Neural cell (in vitro differentiated cells): ENCODE measurements at regions not wholly inside any gene's neighbourhood (a gene's known extent, or its start where the extent isn't known, plus 50 kb on each side); places are given as distances from the start of the nearest gene placed in this dataset.

Source experiments
- CTCF ChIP-seq: fragments of 450-650 bp; IDR thresholded peaks from 2 replicates; pipeline ENCODE4 v1.5.1; 2014; ENCODE audit warnings: antibody characterized with exemption, mild to moderate bottlenecking, moderate library complexity; ENCODE audit not compliant: poor library complexity, severe bottlenecking
- POLR2AphosphoS5 ChIP-seq: IDR thresholded peaks from 2 replicates; pipeline ENCODE4 v1.6.1; 2012
- REST ChIP-seq: IDR thresholded peaks from 2 replicates; pipeline ENCODE4 v1.6.1; 2012; ENCODE audit warnings: borderline replicate concordance
- TAF1 ChIP-seq: IDR thresholded peaks from 2 replicates; pipeline ENCODE4 v1.6.1; 2012; ENCODE audit warnings: low read depth

- TF ChIP-seq CTCF (no peak), TAF1 (no peak), POLR2AphosphoS5 (no peak), REST (no peak)
These were observed 268.5 kb downstream of the SQOR start for GRCh38 chr15:45903283-45903682.
